ENCODE measurements at regions not wholly inside any gene's neighbourhood (a gene's known extent, or its start where the extent isn't known, plus 50 kb on each side); places are given as distances from the start of the nearest gene placed in this dataset.
"Not testable (repeated sequence)": the region's sequence is repeated elsewhere in the genome, so short reads cannot be mapped to it uniquely, and the experiment has no call there.

DNA sequence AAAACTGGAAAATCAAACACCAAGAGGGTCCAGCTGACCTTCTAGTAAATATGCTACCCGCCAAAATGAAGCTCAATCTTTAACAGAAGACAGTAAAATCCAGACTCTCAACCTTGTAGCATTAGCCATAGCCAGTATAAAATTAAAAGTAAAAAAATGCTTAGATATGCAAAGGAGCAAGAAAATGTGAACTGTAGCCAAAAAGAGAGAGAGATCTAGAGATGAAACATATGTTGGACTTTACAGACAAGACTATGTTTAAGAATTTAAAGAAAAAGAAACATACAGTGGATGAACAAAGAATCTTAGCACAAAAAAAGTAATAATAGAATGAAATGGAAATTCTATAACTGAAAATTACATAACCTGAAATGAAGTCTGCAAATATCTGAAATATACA lies 344.5 kb downstream of the LRATD1 start:
- DNase-seq (ENCODE audit: low read depth, low spot score) = no peak

DNA sequence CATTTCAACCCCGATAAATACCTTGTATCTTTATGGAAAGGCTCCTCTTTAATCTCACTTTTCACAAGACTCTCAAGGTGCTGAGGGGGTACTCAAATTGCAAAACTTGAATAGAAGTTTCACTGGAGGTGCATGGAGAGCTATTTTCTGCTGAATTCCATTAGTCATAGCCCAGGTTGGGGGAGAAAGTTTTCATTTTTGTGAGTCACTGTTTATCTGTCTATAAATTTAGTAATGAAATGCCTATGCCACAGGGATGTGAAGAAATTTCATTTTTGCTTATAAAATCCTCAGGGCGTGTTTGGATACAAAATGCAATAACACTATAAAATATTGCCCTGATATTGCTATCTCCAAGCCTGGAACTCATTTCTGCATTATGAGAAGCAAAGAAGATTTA lies 346.3 kb downstream of the LRATD1 start:
- no peak for DNase-seq (ENCODE audit: low read depth, low spot score)

DNA sequence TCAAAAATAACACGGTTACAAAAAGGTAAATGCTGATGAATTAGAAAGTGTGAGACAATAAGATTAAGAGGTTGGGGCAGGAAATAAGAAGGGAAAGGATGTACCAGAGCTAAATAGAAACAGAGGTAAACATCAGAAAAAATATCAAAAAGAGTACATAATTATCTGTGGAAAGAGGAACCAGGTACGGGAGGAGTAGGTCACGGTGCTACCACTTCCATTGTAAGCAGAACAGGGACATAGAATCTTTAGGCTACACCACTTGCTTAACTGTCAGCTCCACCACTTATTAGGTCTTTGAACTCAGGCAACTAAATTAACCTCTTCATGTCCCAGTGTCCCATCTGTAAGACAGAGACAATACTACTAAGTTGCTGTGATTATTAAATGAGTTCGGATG lies 350.3 kb downstream of the LRATD1 start:
- no peak for DNase-seq (ENCODE audit: low read depth, low spot score)

DNA sequence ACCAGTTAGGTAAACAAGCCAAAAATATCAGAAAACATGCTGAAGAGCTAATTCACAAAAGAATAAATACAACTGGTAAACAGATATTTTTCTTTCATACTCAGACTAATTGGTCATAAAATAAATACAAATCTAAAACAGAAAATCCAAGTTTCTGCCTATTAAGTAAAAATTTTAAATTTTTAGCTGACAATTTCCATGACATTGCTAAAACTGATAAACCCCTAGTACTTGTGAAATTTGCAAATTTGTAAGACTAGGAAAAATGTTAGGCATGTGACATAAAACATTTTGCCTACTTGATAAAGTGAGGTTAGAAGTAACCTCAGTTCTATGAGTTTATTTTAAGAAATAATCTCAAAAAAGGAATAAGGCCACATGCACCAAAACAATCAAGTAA lies 356.1 kb downstream of the LRATD1 start:
- DNase-seq (ENCODE audit: low read depth, low spot score) = no peak

DNA sequence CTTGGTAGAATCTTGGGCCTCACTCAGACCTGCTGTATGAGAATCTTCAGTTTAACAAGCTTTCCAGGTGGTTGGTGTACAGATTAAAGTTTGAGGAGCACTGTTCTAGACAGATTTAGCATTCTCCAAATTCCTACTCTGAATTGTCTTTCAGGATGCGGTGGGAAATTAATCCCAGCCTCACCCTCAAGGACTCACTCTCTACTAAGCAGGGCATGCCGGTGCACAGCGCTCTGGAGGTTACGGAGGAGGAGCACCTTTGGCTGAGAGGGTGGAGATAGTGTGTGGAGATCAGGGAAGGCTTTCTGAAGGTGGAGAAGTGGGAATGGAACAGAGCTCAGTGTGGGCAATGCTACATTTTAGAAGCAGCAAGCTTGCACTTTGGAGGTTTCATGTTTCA lies 359.2 kb downstream of the LRATD1 start:
- no peak for DNase-seq (ENCODE audit: low read depth, low spot score)

DNA sequence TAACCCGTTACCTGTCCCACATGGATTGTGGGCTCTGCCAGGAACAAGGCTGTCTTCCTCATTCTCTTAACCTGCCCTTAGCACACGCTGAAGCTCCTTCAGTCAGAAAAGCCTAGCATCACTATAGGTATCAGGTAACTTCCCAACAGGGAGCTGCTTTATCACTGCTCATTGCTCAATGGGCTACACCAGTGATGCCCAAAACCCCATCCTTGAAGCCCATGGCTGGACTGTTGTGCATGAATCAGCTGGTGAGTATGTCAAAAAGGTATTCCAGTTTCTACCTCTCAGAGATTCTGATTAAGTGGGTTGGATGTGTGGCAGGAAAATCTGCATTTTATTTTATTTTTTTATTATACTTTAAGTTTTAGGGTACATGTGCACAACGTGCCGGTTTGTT lies 362.2 kb downstream of the LRATD1 start:
- no peak for DNase-seq (ENCODE audit: low read depth, low spot score)

DNA sequence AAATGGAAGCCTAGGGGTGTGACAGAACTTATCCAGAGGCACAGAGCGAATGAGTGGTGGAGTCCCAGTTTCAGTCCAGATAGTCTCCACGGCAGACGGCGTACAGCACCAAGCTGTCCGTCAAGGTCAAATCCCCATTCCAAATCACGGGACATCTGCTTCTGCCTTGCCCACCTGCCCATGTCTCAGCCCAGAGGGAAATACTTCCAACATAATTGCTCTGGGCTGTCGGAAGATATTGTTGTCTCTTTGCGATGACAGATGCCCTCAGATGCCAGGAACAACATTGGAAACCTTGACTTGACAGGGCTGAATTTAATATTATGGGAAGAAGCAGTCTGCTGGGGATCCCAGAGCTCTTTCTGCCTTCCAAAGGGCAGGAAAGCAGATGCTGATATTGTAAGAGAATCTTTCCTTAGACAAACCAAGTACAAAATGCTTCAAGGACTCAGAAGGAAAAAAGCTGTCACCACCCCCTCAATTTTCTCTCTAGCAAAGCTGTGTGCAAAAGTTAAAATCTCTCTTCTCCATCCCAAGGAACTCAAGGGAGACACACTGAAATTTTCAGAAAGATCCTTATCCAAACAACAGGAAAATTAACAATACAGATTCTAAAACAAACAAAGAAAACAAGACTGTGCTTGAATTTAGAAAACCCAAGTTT lies 364.0 kb downstream of the LRATD1 start:
- no peak for DNase-seq (ENCODE audit: low read depth, low spot score)

DNA sequence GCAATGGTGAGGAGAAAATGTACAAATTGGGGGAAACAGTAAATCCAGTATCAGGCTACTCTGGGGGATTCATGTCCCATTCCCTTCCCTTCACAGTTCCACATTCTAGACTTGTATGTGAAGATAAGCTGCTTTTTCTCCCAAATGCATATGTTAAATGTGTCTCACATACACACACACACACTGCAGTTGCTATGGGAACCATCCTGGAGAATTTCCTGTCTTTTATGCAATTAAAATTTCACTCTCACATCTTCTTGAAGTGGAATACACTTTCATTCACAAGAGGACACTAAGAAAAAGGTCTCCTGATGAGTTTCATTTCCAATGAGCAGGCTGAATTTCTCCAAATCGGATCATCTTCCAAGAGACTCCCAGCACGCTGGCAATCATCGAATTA lies 366.0 kb downstream of the LRATD1 start:
- DNase-seq (ENCODE audit: low read depth, low spot score) = no peak

DNA sequence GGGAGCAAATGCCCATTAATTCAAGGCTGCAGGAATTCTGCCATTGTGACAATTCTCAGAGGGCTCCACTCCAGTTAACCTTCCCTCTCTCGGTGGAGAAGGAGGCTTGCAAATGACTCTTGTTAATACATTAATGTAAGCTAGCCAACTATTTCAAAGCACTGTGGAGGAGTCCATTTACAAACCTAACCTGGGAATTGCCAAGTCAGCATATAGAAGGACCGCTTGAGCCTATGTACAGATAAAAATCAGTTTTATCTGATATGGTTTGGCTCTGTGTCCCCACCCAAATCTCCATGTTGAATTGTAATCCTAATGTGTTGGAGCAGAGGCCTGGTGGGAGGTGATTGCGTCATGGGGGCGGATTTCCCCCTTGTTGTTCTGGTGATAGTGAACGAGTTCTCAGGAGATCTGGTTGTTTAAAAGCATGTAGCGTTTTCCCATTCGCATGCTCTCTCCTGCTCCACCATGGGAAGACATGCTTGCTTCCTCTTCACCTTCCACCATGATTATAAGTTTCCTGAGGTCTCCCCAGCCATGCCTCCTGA lies 366.7 kb downstream of the LRATD1 start:
- DNase-seq (ENCODE audit: low read depth, low spot score) = no peak

DNA sequence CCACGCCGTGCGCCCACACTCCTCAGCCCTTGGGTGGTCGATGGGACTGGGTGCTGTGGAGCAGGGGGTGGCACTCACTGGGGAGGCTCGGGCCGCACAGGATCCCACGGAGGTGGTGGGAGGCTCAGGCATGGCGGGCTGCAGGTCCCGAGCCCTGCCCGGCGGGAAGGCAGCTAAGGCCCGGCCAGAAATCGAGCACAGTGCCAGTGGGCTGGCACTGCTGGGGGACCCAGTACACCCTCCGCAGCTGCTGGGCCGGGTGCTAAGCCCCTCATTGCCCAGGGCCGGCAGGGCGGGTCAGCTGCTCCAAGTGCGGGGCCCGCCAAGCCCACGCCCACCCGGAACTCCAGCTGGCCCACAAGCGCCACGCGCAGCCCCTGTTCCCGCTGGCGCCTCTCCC lies 370.0 kb downstream of the LRATD1 start:
- not testable (repeated sequence) for DNase-seq (ENCODE audit: low read depth, low spot score)

DNA sequence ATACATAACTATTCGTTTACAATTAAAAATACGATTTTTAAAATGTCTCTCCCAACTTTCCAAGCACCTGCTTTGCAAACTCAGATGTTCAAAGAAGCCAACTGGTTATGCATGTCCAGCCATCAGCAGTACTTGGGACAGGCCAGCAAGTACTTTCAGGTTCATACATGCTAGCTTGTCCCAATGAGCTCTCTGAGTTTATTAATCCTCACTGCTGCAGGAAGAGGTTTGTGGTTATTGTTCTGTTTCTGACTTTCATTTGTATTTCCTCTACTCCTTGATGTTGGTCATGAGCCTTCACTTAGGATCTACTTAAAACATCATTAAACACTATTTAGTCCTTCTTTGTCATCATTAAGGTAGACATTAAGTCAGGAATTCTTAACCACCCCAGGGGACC lies 374.1 kb downstream of the LRATD1 start:
- no peak for DNase-seq (ENCODE audit: low read depth, low spot score)

DNA sequence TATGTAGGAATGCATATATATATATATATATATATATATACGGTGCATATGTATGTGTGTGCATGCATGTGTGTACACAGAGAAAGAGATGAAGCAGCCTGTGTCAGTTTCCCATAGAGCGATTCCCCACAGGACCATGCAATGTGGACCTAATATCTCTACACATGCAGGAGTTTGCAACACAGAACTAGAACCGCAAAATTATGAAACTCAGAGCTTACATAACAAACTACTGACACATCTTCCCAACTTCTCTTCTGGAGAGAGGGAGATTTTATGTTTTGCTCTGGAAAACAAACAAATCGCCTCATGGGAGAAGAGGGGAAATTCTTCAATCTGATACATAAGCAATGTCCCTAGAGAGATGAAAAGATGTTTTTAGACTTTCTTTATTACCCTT lies 377.2 kb downstream of the LRATD1 start:
- DNase-seq (ENCODE audit: low read depth, low spot score) = no peak

DNA sequence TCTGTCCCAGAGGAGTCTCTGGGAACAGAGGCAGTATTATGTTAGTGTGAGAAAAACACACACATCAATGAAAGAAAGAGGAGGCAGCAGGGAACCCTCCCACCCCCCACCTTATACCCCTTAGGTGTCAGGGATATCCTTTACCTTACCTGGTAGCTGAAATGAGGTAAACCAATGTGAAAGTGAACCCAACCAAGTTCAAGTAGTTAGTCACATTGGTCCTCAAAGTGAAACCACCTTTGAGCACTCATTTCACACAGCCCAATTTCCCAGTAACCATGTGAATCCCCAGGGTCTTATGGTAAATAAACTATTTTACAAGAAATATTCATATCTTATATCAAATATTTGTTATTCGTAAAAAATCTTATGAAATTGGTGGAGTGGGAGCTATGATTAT lies 377.8 kb downstream of the LRATD1 start:
- DNase-seq (ENCODE audit: low read depth, low spot score) = no peak

DNA sequence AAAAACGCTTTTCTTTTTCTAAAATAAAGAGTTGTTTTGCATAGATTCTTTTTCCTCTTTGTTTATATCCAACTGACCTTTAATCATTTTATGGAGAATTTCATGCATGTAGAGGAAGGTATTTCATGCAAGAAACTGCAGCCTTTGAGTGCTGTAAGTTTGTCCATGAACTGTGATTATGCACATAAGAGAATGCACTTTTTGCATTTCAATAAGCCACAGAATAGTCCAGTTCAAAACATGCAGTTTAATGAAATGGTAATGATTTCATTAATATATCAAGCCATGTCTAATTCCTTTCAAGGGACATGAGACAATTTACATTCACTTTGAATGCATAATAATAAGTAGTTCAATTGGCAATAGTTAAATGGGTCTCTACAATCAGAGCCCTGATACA lies 386.3 kb downstream of the LRATD1 start:
- DNase-seq (ENCODE audit: low read depth, low spot score) = no peak

DNA sequence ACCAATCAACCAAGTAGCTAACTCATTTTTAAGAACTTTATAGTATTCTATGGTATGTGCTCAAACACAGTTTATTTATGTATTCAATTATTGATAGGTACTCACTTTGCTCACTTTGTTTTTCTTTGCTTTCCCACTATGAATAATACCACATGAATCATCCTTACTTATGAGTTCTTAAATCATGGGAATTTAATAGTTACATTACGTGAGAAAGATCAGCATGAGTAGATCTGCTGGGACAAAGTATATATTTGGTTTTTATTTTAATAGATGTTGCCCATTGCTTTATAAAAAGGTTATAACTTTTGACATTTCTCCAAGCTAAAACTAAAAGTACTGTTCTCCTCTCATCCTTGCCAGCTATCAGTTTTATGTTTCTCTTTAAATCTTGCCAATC lies 390.7 kb downstream of the LRATD1 start:
- no peak for DNase-seq (ENCODE audit: low read depth, low spot score)

DNA sequence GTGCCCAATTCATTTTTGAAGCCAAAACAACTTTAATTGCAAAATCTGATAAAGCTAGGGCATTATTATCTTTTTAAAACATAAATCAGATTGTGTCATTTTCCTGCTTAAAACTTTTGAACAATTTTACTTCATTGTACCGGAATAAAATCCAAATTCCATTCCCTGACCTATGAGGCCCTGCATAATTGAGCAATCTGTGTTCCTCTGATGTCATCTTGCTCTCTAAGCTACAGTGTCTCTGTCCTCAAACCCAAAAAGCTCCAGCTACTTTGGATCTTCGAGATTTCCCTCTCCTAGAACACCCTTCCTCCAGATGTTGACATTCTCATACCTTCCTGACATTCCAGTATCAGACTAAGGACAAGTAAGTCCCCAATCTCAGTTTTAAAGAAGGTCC lies 395.9 kb downstream of the LRATD1 start:
- no peak for DNase-seq (ENCODE audit: low read depth, low spot score)

DNA sequence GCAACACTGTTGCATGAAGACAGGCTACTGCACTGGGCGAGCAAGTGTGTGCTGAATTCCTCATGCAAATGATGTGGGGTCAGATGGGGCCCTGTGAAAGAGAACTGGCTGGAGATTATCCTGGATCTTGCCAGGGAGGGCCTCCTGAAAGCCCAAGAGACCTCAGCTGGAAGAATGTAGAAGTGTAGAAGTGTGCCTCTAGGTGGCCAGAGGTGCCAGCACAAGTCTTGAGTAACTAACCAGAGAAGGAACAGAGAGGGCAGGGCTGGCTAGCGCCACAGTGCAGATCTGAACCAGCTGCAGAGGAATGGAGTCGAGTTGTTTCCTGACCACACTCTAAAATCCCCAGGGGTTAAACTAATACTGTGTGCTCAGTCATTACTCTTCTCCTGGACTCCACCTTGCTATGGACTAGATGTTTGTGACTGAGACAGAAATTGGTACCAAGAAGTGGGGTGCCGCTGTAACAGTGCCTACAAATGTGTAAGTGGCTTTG lies 399.3 kb downstream of the LRATD1 start:
- no peak for DNase-seq (ENCODE audit: low read depth, low spot score)

DNA sequence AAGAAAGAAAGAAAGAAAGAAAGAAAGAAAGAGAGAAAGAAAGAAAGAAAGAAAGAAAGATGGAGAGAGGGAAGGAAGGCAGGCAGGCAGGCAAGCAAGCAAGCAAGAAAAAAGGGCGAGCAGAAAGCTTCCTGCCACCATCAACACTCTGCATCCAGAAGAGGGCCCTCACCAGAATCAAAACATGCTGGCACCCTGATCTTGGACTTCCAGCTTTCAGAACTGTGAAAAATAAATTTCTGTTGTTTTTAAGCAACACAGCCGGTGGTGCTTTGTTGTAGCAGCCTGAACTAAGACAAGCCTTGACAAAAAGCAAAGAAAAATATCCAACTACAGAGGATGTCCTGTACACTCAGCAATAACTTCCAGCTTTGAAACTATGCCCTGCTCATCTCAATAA lies 401.7 kb downstream of the LRATD1 start:
- no peak for DNase-seq (ENCODE audit: low read depth, low spot score)

DNA sequence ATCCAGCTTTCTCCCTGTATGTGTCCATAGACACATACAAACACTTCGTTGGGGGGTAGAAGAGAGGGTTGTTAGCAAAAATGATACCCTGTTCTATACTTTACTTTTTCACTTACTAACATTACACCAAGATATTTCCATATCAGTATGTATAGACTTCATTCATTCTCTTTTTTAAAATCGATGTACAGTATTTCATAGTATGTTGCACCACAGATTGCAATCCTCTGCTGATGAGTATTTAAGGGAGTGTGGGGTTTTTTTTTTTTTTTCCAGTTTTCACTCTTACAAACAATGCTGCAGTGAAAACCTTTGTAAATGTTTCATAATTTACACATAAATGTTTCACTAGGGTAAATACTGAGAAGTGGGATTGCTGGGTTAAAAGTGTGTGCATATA lies 402.3 kb downstream of the LRATD1 start:
- DNase-seq (ENCODE audit: low read depth, low spot score) = no peak

DNA sequence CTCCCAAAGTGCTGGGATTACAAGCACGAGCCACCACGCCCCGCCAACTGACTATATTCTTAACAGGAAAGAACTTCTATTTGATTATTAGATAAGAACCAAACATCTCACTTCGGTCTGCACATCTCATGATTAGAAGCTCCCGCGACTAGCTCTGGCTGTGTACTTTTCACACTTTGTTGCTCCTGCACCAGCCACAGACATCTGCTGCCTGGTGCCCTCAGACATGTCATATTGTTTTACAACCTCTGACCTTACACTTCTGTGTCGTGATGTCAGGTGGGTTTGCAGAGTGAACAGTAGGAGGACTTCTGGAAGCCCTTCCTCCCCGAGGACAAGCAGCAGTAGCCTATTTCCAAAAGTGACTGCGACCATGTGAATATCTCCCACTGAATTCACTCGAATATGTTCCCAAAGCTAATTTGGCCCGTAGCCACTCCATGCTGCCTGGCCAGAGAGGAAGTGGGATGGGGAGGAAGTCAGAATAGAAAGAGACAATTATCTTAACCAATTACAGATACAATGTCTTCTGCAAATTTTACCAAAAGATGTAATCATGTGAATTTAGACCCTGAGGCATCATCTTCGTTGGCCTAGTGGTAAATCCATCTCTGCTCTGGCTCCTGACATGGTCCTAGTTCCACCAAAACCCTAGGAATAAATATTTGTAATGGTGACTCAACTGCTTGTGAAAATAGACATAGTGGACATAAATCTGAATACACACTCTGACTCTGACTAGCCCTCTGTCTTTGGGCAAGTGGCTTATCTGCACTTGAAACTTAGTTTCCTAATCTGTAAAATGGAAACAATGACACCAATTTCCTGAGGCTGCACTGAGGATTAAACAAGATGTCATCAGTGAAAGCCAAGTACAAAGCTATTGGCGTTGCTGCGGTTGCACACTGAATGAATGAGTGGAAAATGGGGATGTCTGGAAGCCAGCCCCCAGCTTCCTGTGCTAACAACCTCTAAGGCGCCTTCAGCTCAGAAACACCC lies 406.1 kb downstream of the LRATD1 start:
- DNase-seq (ENCODE audit: low read depth, low spot score) = no peak

DNA sequence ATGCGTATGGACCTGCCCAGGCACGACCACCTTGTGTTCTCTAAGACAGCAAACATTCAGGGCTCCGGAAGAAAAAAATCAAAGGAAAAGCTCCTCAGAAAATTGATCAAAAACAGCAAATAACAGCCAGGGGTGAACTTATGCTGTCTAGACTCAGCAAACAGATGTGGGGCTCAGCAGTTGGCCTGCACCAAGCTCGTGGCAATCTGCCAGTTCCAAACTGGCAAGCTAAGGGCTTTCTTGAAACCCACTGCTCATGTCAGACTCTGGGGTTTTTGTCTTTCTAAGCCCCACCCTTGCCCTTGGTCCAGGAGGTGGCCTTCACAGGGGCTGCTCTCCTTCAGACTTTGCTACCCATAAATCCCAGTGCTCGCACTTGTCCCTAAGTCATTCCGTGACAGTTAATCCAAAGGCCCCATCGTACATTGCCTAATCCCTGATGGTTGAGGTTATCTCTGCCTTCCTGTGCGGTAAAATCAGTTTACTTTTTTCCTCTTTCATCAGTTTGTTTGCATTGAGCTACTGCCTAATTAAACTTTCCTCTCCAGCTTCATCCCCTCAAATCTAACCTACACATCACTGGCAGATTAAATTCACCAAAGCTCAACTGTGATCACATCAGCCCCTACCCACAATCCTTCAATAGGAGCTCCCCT lies 408.0 kb downstream of the LRATD1 start:
- no peak for DNase-seq (ENCODE audit: low read depth, low spot score)

DNA sequence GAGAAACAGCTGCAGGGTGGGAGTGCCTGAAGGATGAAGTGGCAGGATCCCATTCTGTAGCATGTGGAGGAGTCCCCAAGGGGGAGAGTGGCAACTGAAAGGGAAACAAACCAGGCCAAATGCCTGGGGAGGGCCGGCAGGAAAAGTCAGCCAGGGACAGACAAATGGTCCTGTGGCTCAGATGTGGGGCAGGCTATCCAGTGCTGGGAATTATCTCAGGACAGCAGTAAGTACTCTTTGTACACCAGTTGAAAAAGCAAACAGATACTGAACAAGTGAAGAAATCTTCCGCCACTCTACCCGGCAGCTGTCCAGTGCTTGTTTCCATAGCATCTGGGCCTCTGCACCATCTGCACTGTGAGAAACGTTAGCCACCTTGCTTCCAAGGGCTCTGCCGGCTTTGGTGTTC lies 408.9 kb downstream of the LRATD1 start:
- no peak for DNase-seq (ENCODE audit: low read depth, low spot score)
